Breast epithelium (tissue), 3 donors: ENCODE measurements at regions not wholly inside any gene's neighbourhood (a gene's known extent, or its start where the extent isn't known, plus 50 kb on each side); places are given as distances from the start of the nearest gene placed in this dataset.

Experiments
- POLR2A ChIP-seq: fragments of 450-650 bp; IDR thresholded peaks from one replicate; pipeline ENCODE4 v1.6.1; 2016; ENCODE audit warnings: antibody characterized with exemption, mild to moderate bottlenecking, moderate library complexity
- TF ChIP-seq, protein P1 (sequence below), 3 donors: fragments of 450-650 bp; IDR thresholded peaks; one replicate each; pipeline ENCODE4 v1.5.1; 2016 to 2017; ENCODE audit warnings: antibody characterized with exemption in 3 of 3, mild to moderate bottlenecking in 3 of 3, moderate library complexity in 3 of 3

DNA sequence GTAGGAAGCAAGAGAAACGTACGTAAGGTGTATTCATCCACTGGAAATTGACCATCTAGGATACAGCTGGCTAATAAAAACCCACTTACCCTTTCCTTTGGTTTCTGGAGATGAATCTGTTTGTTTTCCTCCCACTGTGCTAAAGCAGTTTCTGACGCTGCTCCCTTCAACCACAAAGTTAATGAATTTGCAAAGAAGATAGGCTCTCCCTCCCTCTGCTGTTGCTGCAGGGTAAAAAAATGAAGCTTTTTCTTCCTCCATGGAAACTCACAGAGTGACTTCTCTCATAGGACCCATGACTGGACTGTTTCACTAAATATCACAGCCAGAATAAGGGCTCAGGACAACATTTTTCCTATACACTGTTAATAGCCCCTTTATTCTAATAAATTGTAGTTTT is 172.1 kb upstream of the LRRN1 start:
- TF ChIP-seq POLR2A, result no peak
- TF ChIP-seq, protein P1, sequence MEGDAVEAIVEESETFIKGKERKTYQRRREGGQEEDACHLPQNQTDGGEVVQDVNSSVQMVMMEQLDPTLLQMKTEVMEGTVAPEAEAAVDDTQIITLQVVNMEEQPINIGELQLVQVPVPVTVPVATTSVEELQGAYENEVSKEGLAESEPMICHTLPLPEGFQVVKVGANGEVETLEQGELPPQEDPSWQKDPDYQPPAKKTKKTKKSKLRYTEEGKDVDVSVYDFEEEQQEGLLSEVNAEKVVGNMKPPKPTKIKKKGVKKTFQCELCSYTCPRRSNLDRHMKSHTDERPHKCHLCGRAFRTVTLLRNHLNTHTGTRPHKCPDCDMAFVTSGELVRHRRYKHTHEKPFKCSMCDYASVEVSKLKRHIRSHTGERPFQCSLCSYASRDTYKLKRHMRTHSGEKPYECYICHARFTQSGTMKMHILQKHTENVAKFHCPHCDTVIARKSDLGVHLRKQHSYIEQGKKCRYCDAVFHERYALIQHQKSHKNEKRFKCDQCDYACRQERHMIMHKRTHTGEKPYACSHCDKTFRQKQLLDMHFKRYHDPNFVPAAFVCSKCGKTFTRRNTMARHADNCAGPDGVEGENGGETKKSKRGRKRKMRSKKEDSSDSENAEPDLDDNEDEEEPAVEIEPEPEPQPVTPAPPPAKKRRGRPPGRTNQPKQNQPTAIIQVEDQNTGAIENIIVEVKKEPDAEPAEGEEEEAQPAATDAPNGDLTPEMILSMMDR (IDR thresholded peaks at IDR 0.05), result no peak
